HCT116 (cell line): ENCODE measurements at regions not wholly inside any gene's neighbourhood (a gene's known extent, or its start where the extent isn't known, plus 50 kb on each side); places are given as distances from the start of the nearest gene placed in this dataset.

Experiments
- ATAC-seq: fragments of 200-7000 bp; cut with Tn5 transposase; 2 replicates; pipeline ENCODE4 v1.9.1; 2020; ENCODE audit warnings: mild to moderate bottlenecking, moderate library complexity
- BruUV-seq: library from RNA; stranded (reverse); fragments of 400-500 nt; replicated peaks from 2 replicates; lab custom pipeline; 2021; lab: Mats Ljungman, UMichigan
- CTCF ChIA-PET: fragments of 300-600 bp; sonication (Branson Sonifier 250); formaldehyde crosslinking; loops from one replicate; lab custom pipeline; 2021; ENCODE audit warnings: antibody characterized with exemption; lab: Charles Lee
- POLR2A ChIA-PET: fragments of 300-600, 350-600 bp; sonication (Branson Sonifier 250); formaldehyde crosslinking; loops from one replicate; lab custom pipeline; 2021; ENCODE audit warnings: antibody characterized with exemption; lab: Charles Lee
- RAD21 ChIA-PET, 2 experiments: fragments of 300-600 bp; sonication (Branson Sonifier 250); formaldehyde crosslinking; loops; one replicate each; lab custom pipeline; 2023; ENCODE audit warnings: low total read pairs in 2 of 2; ENCODE audit not compliant: uncharacterized antibody in 2 of 2, unreplicated experiment in 2 of 2, low non-redundant PET in 1 of 2; lab: Charles Lee
- DNase-seq: peaks from one replicate; pipeline ENCODE4 v3.0.0-alpha.2; 2010; ENCODE audit warnings: low read depth, low spot score
- H2AFZ ChIP-seq: fragments of 200-600 bp; shearing (Covaris generic), sonication (generic); 2 replicates; pipeline ENCODE4 v1.6.1; 2017; ENCODE audit warnings: low read depth, mixed run types, mixed read lengths, antibody characterized with exemption, low read length; ENCODE audit not compliant: poor library complexity, severe bottlenecking
- H3K27ac ChIP-seq: 2 replicates; pipeline ENCODE4 v1.5.1; 2012; ENCODE audit warnings: low read depth, low read length
- H3K27me3 ChIP-seq: fragments of 200-600 bp; sonication (generic); 2 replicates; pipeline ENCODE4 v1.6.1; 2016; ENCODE audit warnings: mixed run types, low read length, mixed read lengths; ENCODE audit not compliant: insufficient read depth
- H3K36me3 ChIP-seq, 2 experiments: fragments of 200-500 bp in 1 of 2; fragments of 200-600 bp in 1 of 2; sonication (Bioruptor generic) in 1 of 2; sonication (generic) in 1 of 2; 2 replicates each; pipeline versions ENCODE4 v1.5.1 to v1.6.1; 2014 to 2016; ENCODE audit warnings: low read length in 2 of 2, inconsistent platforms in 1 of 2, mixed read lengths in 1 of 2, mixed run types in 1 of 2; ENCODE audit not compliant: insufficient read depth in 2 of 2, control insufficient read depth in 1 of 2
- H3K4me1 ChIP-seq, 2 experiments: fragments of 200-600 bp in 1 of 2; sonication (generic) in 1 of 2; 2 replicates each; pipeline versions ENCODE4 v1.5.1 to v1.6.1; 2012 to 2017; ENCODE audit warnings: low read length in 2 of 2, inconsistent platforms in 1 of 2, mild to moderate bottlenecking in 1 of 2, mixed read lengths in 1 of 2, mixed run types in 1 of 2, moderate library complexity in 1 of 2; ENCODE audit not compliant: insufficient read depth in 2 of 2, control insufficient read depth in 1 of 2
- H3K4me2 ChIP-seq: fragments of 200-600 bp; sonication (generic); 2 replicates; pipeline ENCODE4 v1.6.1; 2017; ENCODE audit warnings: mixed run types, low read length, mixed read lengths
- H3K4me3 ChIP-seq, 2 experiments: fragments of 200-600 bp in 1 of 2; sonication (generic) in 1 of 2; replicated peaks in 1 of 2; 2 replicates each; pipeline ENCODE4 v1.5.1; 2011 to 2016; ENCODE audit warnings: low read length in 2 of 2, control low read depth in 1 of 2, low read depth in 1 of 2, mild to moderate bottlenecking in 1 of 2, mixed read lengths in 1 of 2, mixed run types in 1 of 2
- H3K79me2 ChIP-seq: fragments of 200-600 bp; sonication (generic); 2 replicates; pipeline ENCODE4 v1.6.1; 2017; ENCODE audit warnings: mild to moderate bottlenecking, mixed run types, low read length, moderate library complexity, mixed read lengths; ENCODE audit not compliant: insufficient read depth
- H3K9ac ChIP-seq: fragments of 200-600 bp; sonication (generic); 2 replicates; pipeline ENCODE4 v1.6.1; 2016; ENCODE audit warnings: low read length, mixed read lengths
- H3K9me2 ChIP-seq: fragments of 200-600 bp; sonication (generic), shearing (Covaris generic); 2 replicates; pipeline ENCODE4 v1.6.1; 2017; ENCODE audit warnings: mixed run types, mild to moderate bottlenecking, moderate library complexity; ENCODE audit not compliant: insufficient read depth
- H3K9me3 ChIP-seq, 2 experiments: fragments of 200-500 bp in 1 of 2; fragments of 200-600 bp in 1 of 2; sonication (Bioruptor generic) in 1 of 2; sonication (generic) in 1 of 2; 2 replicates each; pipeline ENCODE4 v1.6.1; 2014 to 2017; ENCODE audit warnings: low read length in 2 of 2, mixed read lengths in 2 of 2, inconsistent platforms in 1 of 2, low read depth in 1 of 2, mild to moderate bottlenecking in 1 of 2, mixed run types in 1 of 2, moderate library complexity in 1 of 2; ENCODE audit not compliant: control insufficient read depth in 1 of 2, insufficient read depth in 1 of 2
- H4K20me1 ChIP-seq: fragments of 200-600 bp; sonication (generic), shearing (Covaris generic); 2 replicates; pipeline ENCODE4 v1.6.1; 2017; ENCODE audit warnings: mixed run types, mild to moderate bottlenecking, moderate library complexity; ENCODE audit not compliant: insufficient read depth
- CBX3 ChIP-seq: IDR thresholded peaks from 2 replicates; pipeline ENCODE4 v1.6.1; 2012; ENCODE audit warnings: low read depth
- EGR1 ChIP-seq: IDR thresholded peaks from 2 replicates; pipeline ENCODE4 v1.6.1; 2012; ENCODE audit warnings: low read depth
- ELF1 ChIP-seq: IDR thresholded peaks from 2 replicates; pipeline ENCODE4 v1.6.1; 2012; ENCODE audit warnings: low read depth, borderline replicate concordance
- EZH2 ChIP-seq: fragments of 200-600 bp; sonication (generic); IDR thresholded peaks from 2 replicates; pipeline ENCODE4 v1.6.1; 2017; ENCODE audit warnings: antibody characterized with exemption, mixed run types
- EZH2phosphoT487 ChIP-seq: fragments of 200-600 bp; IDR thresholded peaks from 2 replicates; pipeline ENCODE4 v1.6.1; 2018; ENCODE audit warnings: antibody characterized with exemption, borderline replicate concordance
- JUND ChIP-seq: IDR thresholded peaks from 2 replicates; pipeline ENCODE4 v1.6.1; 2012
- SP1 ChIP-seq: IDR thresholded peaks from 2 replicates; pipeline ENCODE4 v1.6.1; 2012; ENCODE audit warnings: low read depth
- TCF7L2 ChIP-seq: IDR thresholded peaks from 2 replicates; pipeline ENCODE4 v1.7.0; 2011; ENCODE audit warnings: borderline replicate concordance, inconsistent platforms; ENCODE audit not compliant: insufficient read depth, insufficient read length; ENCODE audit errors: extremely low read depth
- YY1 ChIP-seq: IDR thresholded peaks from 2 replicates; pipeline ENCODE4 v1.6.1; 2011; ENCODE audit warnings: low read length, low read depth, moderate library complexity, mild to moderate bottlenecking; ENCODE audit not compliant: insufficient replicate concordance; ENCODE audit errors: extremely low read depth
- ZNF274 ChIP-seq: fragments of 200-500 bp; sonication (Bioruptor generic); IDR thresholded peaks from 2 replicates; pipeline ENCODE4 v1.6.1; 2014; ENCODE audit warnings: mild to moderate bottlenecking, low read depth, low read length, inconsistent platforms
- intact Hi-C: fragments of 100-400 bp; cut with micrococcal nuclease; formaldehyde crosslinking; loops from 2 replicates; pipeline ENCODE4 v1.10.0; 2022
- TF ChIP-seq, protein P1 (sequence below): IDR thresholded peaks from 2 replicates; pipeline ENCODE4 v1.6.1; 2011; ENCODE audit warnings: mild to moderate bottlenecking, low read length, moderate library complexity; ENCODE audit not compliant: insufficient replicate concordance; ENCODE audit errors: extremely low read depth
- TF ChIP-seq, protein P2 (sequence below): IDR thresholded peaks from 2 replicates; pipeline ENCODE4 v1.6.1; 2012
- TF ChIP-seq, protein P3 (sequence below): IDR thresholded peaks from 2 replicates; pipeline ENCODE4 v1.6.1; 2012; ENCODE audit warnings: low read depth
- TF ChIP-seq, protein P4 (sequence below): IDR thresholded peaks from 2 replicates; pipeline ENCODE4 v1.6.1; 2012

DNA sequence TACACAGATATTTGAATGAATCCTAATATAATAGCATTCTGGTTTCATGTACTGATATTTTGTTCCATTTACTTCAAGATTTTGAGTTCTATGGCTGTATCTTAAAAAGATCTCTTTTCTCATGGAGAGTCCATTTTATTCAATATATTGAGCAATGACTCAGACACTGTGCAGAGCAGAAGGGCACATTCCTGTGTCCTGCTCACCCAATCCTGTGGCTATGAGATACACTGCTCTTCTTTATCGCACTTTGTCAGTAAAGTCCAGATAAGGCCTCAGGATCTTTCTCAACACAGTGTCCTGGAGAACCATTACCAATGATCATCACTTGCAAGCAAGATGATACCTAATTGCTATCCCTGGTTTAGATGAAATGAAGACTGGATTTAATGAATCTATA is 155.0 kb downstream of the CYSLTR2 start (continued):
- TF ChIP-seq TCF7L2 (no peak), YY1 (no peak), EGR1 (no peak), CBX3 (no peak), ELF1 (no peak), JUND (no peak)
- TF ChIP-seq, protein P1, sequence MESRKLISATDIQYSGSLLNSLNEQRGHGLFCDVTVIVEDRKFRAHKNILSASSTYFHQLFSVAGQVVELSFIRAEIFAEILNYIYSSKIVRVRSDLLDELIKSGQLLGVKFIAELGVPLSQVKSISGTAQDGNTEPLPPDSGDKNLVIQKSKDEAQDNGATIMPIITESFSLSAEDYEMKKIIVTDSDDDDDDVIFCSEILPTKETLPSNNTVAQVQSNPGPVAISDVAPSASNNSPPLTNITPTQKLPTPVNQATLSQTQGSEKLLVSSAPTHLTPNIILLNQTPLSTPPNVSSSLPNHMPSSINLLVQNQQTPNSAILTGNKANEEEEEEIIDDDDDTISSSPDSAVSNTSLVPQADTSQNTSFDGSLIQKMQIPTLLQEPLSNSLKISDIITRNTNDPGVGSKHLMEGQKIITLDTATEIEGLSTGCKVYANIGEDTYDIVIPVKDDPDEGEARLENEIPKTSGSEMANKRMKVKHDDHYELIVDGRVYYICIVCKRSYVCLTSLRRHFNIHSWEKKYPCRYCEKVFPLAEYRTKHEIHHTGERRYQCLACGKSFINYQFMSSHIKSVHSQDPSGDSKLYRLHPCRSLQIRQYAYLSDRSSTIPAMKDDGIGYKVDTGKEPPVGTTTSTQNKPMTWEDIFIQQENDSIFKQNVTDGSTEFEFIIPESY = no peak
- TF ChIP-seq, protein P2, sequence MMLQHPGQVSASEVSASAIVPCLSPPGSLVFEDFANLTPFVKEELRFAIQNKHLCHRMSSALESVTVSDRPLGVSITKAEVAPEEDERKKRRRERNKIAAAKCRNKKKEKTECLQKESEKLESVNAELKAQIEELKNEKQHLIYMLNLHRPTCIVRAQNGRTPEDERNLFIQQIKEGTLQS = no peak

DNA sequence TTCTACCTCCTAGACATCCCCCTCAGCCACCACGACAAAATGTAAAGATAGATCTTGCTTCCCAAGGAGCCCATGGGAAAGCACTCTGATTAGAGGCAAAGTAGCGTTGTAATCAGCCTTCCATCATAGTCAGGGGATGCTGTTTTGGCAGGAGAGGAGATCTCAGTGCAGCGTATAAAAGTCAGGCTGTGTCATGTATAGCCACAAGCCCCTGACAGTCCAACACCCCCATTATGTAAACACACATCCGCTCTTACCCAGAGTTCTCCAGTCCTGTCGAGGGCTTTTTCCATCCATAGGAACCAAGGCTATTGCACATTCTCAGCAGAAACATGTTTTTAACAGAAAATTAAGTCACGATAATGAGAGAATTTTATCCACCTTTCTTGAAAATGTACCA is 156.3 kb downstream of the CYSLTR2 start:
- no peaks in the 10 kb centered on the region for H3K27me3 ChIP-seq
- H3K4me1 ChIP-seq = no peaks in the 10 kb centered on the region
- H3K9me2 ChIP-seq = no peaks in the 10 kb centered on the region
- intact Hi-C loops = no loop called here
- H3K4me3 ChIP-seq = no peak overlapping the region
- H3K9ac ChIP-seq = no peak overlapping the region
- DNase-seq (no peak), ATAC-seq (no peak)
- no peak overlapping the region for H3K27ac ChIP-seq
- ChIA-PET POLR2A (no interaction called here), RAD21 (no interaction called here), CTCF (no interaction called here)
- H2AFZ ChIP-seq = no peak overlapping the region
- no peaks in the 10 kb centered on the region for H3K79me2 ChIP-seq
- no peaks in the 10 kb centered on the region for H3K9me3 ChIP-seq
- no peaks in the 10 kb centered on the region for H3K36me3 ChIP-seq
- no peaks in the 10 kb centered on the region for H4K20me1 ChIP-seq
- no TSS peak for BruUV-seq
- H3K4me2 ChIP-seq = no peak overlapping the region
- no peak for TF ChIP-seq CBX3
- TF ChIP-seq EZH2phosphoT487 = no peak
- TF ChIP-seq, protein P3, sequence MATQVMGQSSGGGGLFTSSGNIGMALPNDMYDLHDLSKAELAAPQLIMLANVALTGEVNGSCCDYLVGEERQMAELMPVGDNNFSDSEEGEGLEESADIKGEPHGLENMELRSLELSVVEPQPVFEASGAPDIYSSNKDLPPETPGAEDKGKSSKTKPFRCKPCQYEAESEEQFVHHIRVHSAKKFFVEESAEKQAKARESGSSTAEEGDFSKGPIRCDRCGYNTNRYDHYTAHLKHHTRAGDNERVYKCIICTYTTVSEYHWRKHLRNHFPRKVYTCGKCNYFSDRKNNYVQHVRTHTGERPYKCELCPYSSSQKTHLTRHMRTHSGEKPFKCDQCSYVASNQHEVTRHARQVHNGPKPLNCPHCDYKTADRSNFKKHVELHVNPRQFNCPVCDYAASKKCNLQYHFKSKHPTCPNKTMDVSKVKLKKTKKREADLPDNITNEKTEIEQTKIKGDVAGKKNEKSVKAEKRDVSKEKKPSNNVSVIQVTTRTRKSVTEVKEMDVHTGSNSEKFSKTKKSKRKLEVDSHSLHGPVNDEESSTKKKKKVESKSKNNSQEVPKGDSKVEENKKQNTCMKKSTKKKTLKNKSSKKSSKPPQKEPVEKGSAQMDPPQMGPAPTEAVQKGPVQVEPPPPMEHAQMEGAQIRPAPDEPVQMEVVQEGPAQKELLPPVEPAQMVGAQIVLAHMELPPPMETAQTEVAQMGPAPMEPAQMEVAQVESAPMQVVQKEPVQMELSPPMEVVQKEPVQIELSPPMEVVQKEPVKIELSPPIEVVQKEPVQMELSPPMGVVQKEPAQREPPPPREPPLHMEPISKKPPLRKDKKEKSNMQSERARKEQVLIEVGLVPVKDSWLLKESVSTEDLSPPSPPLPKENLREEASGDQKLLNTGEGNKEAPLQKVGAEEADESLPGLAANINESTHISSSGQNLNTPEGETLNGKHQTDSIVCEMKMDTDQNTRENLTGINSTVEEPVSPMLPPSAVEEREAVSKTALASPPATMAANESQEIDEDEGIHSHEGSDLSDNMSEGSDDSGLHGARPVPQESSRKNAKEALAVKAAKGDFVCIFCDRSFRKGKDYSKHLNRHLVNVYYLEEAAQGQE = no peak
- TF ChIP-seq, protein P4, sequence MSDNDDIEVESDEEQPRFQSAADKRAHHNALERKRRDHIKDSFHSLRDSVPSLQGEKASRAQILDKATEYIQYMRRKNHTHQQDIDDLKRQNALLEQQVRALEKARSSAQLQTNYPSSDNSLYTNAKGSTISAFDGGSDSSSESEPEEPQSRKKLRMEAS = no peak
- TF ChIP-seq JUND = no peak
- TF ChIP-seq, protein P1 = no peak
- TF ChIP-seq SP1 = no peak
- TF ChIP-seq EZH2 = no peak
- no peak for TF ChIP-seq ZNF274
- TF ChIP-seq TCF7L2 = no peak
